Activated T-helper 2 cell treated with anti-CD3 and anti-CD28 coated beads, Interferon-gamma antibody, Interleukin-2, Interleukin-4, amounts not matched to agents 10 μg/mL and 5 μg/mL and 100 μg/mL, durations not matched to agents 14 hours and 24 hours and 36 hours (primary cell): ENCODE measurements at regions not wholly inside any gene's neighbourhood (a gene's known extent, or its start where the extent isn't known, plus 50 kb on each side); places are given as distances from the start of the nearest gene placed in this dataset.

Experiments used
- DNase-seq: peaks from one replicate; pipeline ENCODE4 v3.0.0; 2021; ENCODE audit warnings: low spot score
- H3K27ac Mint-ChIP-seq: one replicate; pipeline ENCODE4 v1.8.0; 2021; ENCODE audit warnings: mixed read lengths
- H3K27me3 Mint-ChIP-seq: one replicate; pipeline ENCODE4 v1.8.0; 2021; ENCODE audit warnings: low read depth, mixed read lengths
- H3K36me3 Mint-ChIP-seq: one replicate; pipeline ENCODE4 v1.8.0; 2021; ENCODE audit warnings: low read depth, mixed read lengths
- H3K4me1 Mint-ChIP-seq: one replicate; pipeline ENCODE4 v1.8.0; 2021; ENCODE audit warnings: low read depth, mixed read lengths
- H3K4me3 Mint-ChIP-seq: one replicate; pipeline ENCODE4 v1.8.0; 2021; ENCODE audit warnings: low read depth, mild to moderate bottlenecking, moderate library complexity, mixed read lengths
- H3K9me3 Mint-ChIP-seq: one replicate; pipeline ENCODE4 v1.8.0; 2021; ENCODE audit warnings: mixed read lengths
- intact Hi-C: fragments of 100-400 bp; cut with micrococcal nuclease; formaldehyde crosslinking; loops from one replicate; pipeline ENCODE4 v1.15.1; 2023

DNA sequence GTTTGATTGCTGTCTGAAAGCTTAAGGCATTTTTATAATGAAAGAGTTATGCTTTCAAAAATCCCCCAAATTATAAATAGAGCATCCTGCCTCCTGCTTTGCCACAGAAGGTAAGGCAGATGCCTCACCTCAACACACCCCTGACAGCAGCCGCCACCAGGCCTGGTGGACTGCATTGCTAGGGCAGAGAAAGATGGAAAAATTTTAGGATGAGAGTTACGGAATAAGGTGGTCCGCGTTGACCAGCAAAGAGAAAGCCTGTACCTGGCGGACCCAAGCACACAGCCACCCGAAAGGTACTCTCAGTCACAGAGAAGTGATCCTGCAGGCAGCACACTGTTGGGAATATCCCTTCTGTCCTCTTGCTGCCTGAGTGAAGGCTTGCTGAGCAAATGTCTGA is 360.4 kb upstream of the SHH start:
- Mint-ChIP-seq H3K4me3 (no peak overlapping the region), H3K9me3 (no peaks in the 10 kb centered on the region), H3K4me1 (no peaks in the 10 kb centered on the region), H3K36me3 (no peaks in the 10 kb centered on the region), H3K27me3 (no peaks in the 10 kb centered on the region), H3K27ac (no peak overlapping the region)
- intact Hi-C loops, result no loop called here
- DNase-seq, result no peak

DNA sequence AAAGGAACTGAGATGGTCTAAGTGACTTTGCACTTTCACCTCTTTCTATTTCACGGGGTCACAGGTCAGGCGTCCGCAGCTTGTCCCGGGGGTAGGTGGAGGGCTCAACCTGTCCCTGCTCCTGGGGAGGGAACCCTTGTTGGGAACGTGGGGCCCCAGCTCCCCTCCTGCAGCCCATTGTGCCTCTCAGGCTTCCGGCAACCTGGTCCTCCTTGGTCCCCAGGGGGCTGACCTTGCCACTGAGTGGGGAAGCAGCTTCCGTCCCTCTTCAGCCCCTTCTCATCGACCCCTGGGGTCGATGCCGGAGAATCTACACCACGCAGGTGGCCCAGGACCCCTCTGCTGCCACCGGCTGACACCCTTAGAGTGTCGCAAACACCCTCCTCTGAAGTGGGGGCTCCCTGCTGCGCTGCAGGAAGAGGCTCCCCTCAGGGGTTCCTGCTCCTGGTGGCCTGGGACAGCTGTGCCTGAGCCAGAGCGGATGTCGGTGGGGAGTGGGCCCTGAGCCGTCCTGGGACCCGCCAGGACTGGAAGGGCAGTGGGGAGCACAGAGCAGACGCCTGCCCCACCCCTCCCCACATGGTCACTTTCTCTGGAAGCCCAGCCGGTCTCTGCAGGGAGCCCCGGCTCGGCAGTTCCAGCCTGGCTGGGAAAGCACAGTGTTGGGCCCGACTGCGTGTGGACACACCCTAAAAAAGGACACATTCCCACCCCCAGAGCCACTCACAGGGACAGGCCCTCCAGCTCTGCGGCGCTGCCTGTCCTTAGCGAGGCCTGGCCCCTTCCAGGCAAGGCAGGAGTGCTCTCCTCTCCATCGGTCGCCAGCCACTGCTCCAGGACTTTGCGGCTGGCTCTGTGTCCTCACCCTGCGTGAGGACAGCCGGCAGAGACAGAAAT is 357.5 kb upstream of the SHH start:
- Mint-ChIP-seq H3K27me3 (no peaks in the 10 kb centered on the region), H3K36me3 (no peaks in the 10 kb centered on the region), H3K27ac (no peak overlapping the region), H3K4me3 (no peak overlapping the region), H3K9me3 (no peaks in the 10 kb centered on the region), H3K4me1 (no peaks in the 10 kb centered on the region)
- intact Hi-C loops, result no loop called here
- DNase-seq, result no peak

DNA sequence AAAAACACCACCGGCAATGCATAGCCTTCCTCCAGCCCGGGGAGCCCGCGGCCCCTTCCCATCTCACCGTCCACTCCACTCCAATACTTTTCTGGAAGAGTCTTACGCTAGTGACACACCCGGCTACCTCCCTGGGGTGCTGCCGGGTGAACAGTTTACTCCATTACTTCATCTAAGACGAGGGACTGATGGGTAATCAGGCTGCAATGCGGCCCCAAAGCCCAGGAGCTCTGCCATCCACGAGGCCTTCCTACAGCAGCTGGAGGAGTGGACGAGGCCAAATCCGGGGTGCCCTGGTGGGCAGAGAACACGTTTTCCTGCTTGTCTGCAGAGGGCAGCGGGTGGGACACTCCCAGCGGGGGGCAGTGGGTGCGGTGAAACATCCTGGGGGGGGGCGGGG is 356.2 kb upstream of the SHH start:
- Mint-ChIP-seq H3K9me3 (no peaks in the 10 kb centered on the region), H3K36me3 (no peaks in the 10 kb centered on the region), H3K27ac (no peak overlapping the region), H3K4me3 (no peak overlapping the region), H3K27me3 (no peaks in the 10 kb centered on the region), H3K4me1 (no peaks in the 10 kb centered on the region)
- DNase-seq, result no peak
- intact Hi-C loops, result no loop called here

DNA sequence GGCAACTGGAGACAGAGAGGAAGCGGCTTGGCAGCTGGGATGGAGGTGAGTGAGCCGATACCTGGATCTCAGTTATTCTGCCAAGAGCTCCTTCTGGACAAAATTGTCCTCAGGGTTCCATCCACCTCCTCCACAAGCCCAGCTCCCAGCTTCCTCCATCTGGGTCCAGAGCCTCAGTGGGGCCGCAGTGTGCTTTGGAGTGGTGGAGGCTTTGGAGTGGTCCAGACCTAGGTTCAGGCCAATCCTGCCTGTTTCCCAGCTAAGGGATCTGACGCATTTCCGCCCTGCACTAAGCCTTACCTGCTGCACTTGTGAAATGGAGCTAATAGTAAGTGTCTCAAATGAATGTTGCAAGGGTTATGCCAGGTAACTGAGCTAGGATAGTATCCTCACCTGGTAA is 355.7 kb upstream of the SHH start:
- intact Hi-C loops, result no loop called here
- no peaks in the 10 kb centered on the region for H3K9me3 Mint-ChIP-seq
- H3K27ac Mint-ChIP-seq, result no peak overlapping the region
- no peaks in the 10 kb centered on the region for H3K27me3 Mint-ChIP-seq
- H3K4me1 Mint-ChIP-seq, result no peaks in the 10 kb centered on the region
- DNase-seq, result no peak
- no peaks in the 10 kb centered on the region for H3K36me3 Mint-ChIP-seq
- no peak overlapping the region for H3K4me3 Mint-ChIP-seq

DNA sequence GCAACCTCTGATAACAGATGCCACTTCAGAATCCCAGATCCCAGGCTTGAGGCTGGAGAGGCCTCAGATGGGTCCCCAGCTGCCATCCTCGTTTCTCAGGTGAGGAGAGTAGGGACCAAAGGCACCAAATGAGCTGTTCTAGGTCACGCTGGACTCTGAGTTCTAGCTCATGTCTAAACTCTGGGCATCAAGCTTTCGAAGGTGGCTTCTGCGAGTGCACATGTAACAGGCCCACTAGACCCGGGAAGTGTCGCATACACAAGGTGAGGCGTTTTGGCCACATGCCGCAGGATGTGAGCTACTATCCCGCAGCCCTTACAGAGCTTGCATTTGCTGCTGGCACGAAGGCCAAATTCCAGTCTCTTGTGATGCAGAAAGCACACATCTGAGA is 355.1 kb upstream of the SHH start:
- Mint-ChIP-seq H3K27ac (no peak overlapping the region), H3K9me3 (no peaks in the 10 kb centered on the region), H3K27me3 (peaks cover 3% of the 10 kb centered on the region), H3K36me3 (no peaks in the 10 kb centered on the region), H3K4me3 (no peak overlapping the region), H3K4me1 (no peaks in the 10 kb centered on the region)
- no peak for DNase-seq
- intact Hi-C loops, result no loop called here

DNA sequence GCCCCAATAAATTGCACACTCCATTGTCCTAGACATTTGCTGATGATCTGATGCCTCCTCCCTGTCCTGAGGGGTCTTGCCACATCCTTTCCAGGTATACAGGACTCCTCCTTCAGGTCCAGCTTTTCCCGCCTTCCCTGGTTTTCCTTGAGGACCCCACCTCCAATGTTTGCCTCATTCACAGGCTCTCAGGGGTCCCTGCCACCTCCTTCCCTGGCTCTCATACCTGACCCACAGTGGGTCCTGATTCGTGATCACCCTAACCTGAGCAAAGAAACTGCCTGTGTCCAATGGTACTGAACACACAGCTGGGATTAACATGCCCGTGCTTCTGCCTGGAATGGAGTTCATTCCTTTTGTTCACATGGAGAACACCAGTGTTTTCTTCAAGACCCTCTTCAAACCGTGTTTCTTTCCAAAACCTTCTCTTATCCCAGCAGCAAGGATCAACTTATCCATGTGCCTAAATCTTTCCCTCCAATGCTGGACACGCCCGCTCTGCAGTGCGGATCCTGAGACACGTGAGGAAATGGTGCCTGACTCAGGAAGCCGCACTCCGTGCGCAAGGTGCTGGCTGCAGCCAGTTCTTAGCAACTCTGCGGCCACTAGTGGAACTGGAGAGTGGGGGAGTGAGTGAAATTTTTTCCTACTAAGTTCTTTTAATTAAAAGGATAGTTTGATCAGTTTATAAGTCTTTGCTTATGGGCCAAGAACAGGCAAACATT is 354.6 kb upstream of the SHH start:
- peaks cover 3% of the 10 kb centered on the region for H3K27me3 Mint-ChIP-seq
- intact Hi-C loops, result no loop called here
- H3K4me1 Mint-ChIP-seq, result no peaks in the 10 kb centered on the region
- no peaks in the 10 kb centered on the region for H3K36me3 Mint-ChIP-seq
- no peak overlapping the region for H3K4me3 Mint-ChIP-seq
- no peak for DNase-seq
- no peak overlapping the region for H3K27ac Mint-ChIP-seq
- no peaks in the 10 kb centered on the region for H3K9me3 Mint-ChIP-seq

DNA sequence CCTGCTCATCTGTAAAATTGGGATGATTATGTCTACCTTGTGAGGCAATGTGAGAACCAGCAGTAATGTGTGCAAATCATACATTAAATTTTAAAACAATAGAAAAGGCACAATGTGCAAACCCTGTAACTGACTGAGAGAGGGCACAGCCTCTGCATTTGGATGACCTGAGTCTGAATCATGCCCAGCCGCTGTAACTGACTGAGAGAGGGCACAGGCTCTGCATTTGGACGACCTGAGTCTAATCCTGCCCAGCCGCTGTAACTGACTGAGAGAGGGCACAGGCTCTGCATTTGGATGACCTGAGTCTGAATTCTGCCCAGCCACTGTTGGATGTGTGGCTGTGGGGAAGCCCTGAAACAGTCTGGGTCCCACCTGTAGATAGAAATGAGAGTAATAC is 351.5 kb upstream of the SHH start:
- Mint-ChIP-seq H3K27me3 (peaks cover 3% of the 10 kb centered on the region), H3K27ac (no peak overlapping the region), H3K36me3 (no peaks in the 10 kb centered on the region), H3K4me1 (no peaks in the 10 kb centered on the region), H3K9me3 (no peaks in the 10 kb centered on the region), H3K4me3 (no peak overlapping the region)
- no peak for DNase-seq
- intact Hi-C loops, result no loop called here

DNA sequence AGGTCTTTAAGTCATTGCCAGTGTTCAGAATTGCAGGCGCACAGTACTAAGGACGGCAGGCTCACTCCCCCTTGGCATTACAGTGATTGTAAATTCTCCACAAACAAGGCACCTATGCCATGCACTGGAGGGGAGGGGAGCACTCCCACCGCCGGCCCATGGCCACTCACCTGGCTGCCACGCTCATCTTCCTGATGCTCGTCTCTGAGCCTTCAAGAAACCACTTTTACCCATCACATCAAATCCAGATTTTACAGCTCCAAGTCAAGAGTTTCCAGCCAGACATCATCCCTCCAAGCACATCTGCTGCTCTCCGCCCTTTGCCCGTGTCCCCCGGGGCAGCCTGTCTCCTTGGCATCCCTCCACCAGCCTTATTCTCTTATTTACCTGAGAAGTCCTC is 350.2 kb upstream of the SHH start:
- intact Hi-C loops, result no loop called here
- Mint-ChIP-seq H3K4me1 (no peaks in the 10 kb centered on the region), H3K4me3 (no peak overlapping the region), H3K27ac (no peak overlapping the region), H3K9me3 (no peaks in the 10 kb centered on the region), H3K36me3 (no peaks in the 10 kb centered on the region), H3K27me3 (peaks cover 3% of the 10 kb centered on the region)
- DNase-seq, result no peak

DNA sequence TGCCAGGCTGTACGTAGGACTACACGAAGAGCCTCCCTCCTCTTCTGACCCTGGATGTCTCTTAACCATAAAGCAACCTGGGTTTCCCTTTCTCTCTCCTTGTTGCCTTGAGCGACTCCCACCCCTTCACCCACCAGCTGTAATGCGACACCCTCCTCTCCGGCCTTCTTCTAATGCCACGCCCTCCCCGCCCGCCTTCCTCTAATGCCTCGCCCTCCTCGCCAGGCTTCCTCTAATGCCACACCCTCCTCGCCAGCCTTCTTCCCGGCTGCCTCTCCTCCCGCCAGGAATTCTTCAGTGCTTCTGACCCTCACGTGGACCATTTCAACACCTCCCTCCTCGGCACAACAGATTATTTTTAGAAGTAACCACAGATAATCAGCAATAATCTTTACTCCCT is 348.5 kb upstream of the SHH start:
- H3K4me3 Mint-ChIP-seq, result no peak overlapping the region
- no peaks in the 10 kb centered on the region for H3K36me3 Mint-ChIP-seq
- H3K9me3 Mint-ChIP-seq, result no peaks in the 10 kb centered on the region
- intact Hi-C loops, result no loop called here
- no peaks in the 10 kb centered on the region for H3K4me1 Mint-ChIP-seq
- peaks cover 3% of the 10 kb centered on the region for H3K27me3 Mint-ChIP-seq
- DNase-seq, result no peak
- H3K27ac Mint-ChIP-seq, result no peak overlapping the region

DNA sequence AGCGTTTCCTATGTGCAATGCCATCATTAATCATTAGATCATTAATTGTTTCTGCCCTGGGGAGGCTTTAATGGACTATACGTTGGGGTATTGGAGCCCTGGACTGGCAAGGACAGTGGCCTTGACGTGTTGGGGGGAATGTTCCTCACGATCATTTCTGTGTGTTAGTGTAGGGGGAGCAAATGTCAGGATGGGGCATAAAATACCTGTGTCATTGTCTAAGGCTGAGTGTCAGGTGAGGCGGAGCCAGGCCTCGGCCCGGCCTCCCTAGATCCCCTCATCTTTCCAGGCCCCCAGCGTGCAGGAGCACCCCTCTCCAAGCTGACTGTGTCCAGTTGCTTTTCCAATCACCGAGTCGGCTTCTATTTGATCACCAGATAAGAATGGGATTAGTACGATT is 346.4 kb upstream of the SHH start:
- intact Hi-C loops, result no loop called here
- H3K9me3 Mint-ChIP-seq, result peaks cover 2% of the 10 kb centered on the region
- no peak for DNase-seq

DNA sequence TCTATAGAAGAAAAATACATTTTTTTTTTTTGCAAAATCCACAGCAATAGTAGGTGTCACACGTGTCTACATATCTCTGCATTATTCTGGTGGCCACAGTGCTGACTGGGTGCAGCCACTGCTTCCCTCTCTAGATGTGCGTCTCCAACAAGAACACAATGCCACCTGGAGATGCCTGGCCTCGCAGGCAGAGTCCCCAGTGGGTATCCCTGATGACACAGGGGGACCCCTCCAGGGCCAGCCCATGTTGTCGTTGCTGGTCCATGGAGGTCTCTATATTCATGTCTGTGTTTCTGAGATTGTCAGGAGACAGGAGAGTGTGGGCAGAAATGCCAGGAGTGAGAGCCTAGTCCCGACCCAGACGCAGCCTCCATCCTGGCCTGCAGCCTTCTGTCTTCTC is 345.9 kb upstream of the SHH start:
- Mint-ChIP-seq H3K27me3 (peaks cover 3% of the 10 kb centered on the region), H3K4me1 (no peaks in the 10 kb centered on the region), H3K27ac (no peak overlapping the region), H3K4me3 (no peak overlapping the region), H3K36me3 (no peaks in the 10 kb centered on the region), H3K9me3 (peaks cover 7% of the 10 kb centered on the region)
- DNase-seq, result no peak
- intact Hi-C loops, result no loop called here

More for the DNA sequence above, 346.4 kb upstream of the SHH start:
- peaks cover 3% of the 10 kb centered on the region for H3K27me3 Mint-ChIP-seq
- no peaks in the 10 kb centered on the region for H3K36me3 Mint-ChIP-seq
- no peak overlapping the region for H3K4me3 Mint-ChIP-seq
- no peaks in the 10 kb centered on the region for H3K4me1 Mint-ChIP-seq
- H3K27ac Mint-ChIP-seq, result no peak overlapping the region

DNA sequence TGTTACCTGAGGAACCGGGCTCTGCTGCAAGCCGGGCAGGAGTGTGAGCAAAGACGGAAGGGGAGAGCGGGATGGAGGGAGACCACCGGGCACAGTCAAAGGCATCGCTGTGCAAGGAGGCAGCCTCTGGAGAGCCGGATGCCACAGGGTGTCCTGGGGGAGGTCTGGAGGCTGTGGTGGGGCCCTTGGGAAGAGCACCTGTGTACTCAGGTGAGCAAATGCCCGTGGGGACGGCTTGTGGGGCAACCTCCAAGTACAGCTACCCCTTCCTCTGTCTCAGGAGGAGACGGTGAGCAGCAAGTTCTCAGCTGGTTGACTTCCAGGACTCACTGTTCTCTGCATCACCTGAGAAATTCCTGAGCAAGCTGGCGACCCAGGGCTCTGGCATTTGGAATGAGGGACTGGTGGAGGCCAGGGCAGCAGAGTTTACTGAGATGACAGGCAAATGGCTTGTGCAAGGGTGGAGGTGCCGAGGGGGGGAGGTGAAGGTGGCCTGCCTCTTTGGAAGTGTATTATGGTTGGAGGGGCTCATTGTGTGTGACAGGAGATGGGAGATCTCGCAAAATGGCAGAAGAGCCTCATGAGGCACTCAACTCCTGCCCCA is 345.2 kb upstream of the SHH start:
- Mint-ChIP-seq H3K4me1 (no peaks in the 10 kb centered on the region), H3K36me3 (no peaks in the 10 kb centered on the region), H3K27me3 (peaks cover 2% of the 10 kb centered on the region), H3K4me3 (no peak overlapping the region), H3K9me3 (peaks cover 7% of the 10 kb centered on the region), H3K27ac (no peak overlapping the region)
- DNase-seq, result no peak
- intact Hi-C loops, result no loop called here

DNA sequence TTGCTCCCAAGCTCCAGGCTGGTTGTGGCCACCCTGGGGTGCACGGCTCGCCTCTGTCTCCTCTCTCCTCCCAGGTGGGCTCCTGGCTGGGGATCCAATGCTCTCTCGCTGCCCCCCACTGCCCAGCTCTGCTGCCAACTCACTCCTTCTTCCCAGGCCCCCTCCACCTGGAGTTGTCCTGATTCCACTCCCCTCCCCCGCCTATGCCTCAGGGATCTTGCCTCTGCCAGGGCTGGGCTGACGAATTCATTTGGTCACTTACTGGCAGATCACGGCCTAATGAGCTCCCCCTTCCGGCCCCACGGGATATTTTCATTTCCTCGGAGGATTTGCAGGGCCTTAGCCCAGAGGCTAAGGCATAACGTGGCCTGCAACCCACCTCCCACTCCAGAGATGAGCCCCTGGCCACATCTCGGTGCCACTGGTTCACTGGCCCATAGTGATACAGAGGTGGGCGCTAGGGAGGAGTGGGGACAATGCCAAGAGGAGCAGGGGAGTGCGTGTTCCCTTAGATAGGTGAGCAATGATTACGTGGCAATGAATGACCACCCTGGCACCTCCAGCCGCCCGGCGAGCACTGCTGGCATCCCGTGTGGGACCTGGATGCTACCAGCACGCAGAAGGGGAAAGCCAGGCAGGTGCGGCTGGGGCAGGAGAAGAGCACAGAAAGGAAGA is 344.6 kb upstream of the SHH start:
- H3K27me3 Mint-ChIP-seq, result peaks cover 2% of the 10 kb centered on the region
- intact Hi-C loops, result no loop called here
- H3K36me3 Mint-ChIP-seq, result no peaks in the 10 kb centered on the region
- no peak for DNase-seq
- H3K4me1 Mint-ChIP-seq, result no peaks in the 10 kb centered on the region
- peaks cover 7% of the 10 kb centered on the region for H3K9me3 Mint-ChIP-seq
- H3K27ac Mint-ChIP-seq, result no peak overlapping the region
- no peak overlapping the region for H3K4me3 Mint-ChIP-seq
